CD4-positive, CD25-positive, alpha-beta regulatory T cell (primary cell): ENCODE measurements at regions not wholly inside any gene's neighbourhood (a gene's known extent, or its start where the extent isn't known, plus 50 kb on each side); places are given as distances from the start of the nearest gene placed in this dataset.

ENCODE experiments used
- ATAC-seq, 2 donors: fragments of 150-1000 bp; cut with Tn5 transposase; one replicate each; pipeline ENCODE4 v1.10.0; 2021; ENCODE audit warnings: low read depth in 2 of 2, moderate number of reproducible peaks in 2 of 2, moderate library complexity in 1 of 2
- DNase-seq, 3 donors: peaks; one replicate each; pipeline versions ENCODE4 v3.0.0 to v3.0.0-alpha.2; 2012 to 2022; ENCODE audit warnings: mixed read lengths in 1 of 3
- H3K27ac ChIP-seq: one replicate; pipeline ENCODE4 v1.7.0; 2013; ENCODE audit warnings: mild to moderate bottlenecking, low read length; ENCODE audit not compliant: insufficient read depth, poor library complexity, severe bottlenecking
- H3K27me3 ChIP-seq: one replicate; pipeline ENCODE4 v1.7.0; 2013; ENCODE audit warnings: low read length; ENCODE audit not compliant: control insufficient read depth, insufficient read depth
- H3K36me3 ChIP-seq: one replicate; pipeline ENCODE4 v1.7.0; 2013; ENCODE audit warnings: mild to moderate bottlenecking, low read length, moderate library complexity; ENCODE audit not compliant: control insufficient read depth, insufficient read depth
- H3K4me1 ChIP-seq: 2 replicates; pipeline ENCODE4 v1.7.0; 2013; ENCODE audit warnings: mild to moderate bottlenecking, low read length; ENCODE audit not compliant: insufficient read depth, control insufficient read depth, poor library complexity, severe bottlenecking
- H3K4me3 ChIP-seq: one replicate; pipeline ENCODE4 v1.7.0; 2013; ENCODE audit warnings: low read depth, mild to moderate bottlenecking, low read length, moderate library complexity
- H3K9me3 ChIP-seq, 2 experiments: 1 replicate in 1 of 2; 2 replicates in 1 of 2; pipeline ENCODE4 v1.7.0; 2013; ENCODE audit warnings: low read length in 2 of 2, mild to moderate bottlenecking in 1 of 2, moderate library complexity in 1 of 2; ENCODE audit not compliant: control insufficient read depth in 2 of 2
- H3K27ac Mint-ChIP-seq, 3 donors: one replicate each; pipeline ENCODE4 v1.8.0; 2020 to 2022; ENCODE audit warnings: mild to moderate bottlenecking in 3 of 3, mixed read lengths in 3 of 3, moderate library complexity in 2 of 3
- H3K27me3 Mint-ChIP-seq: one replicate; pipeline ENCODE4 v1.8.0; 2022; ENCODE audit warnings: mild to moderate bottlenecking, mixed read lengths
- H3K36me3 Mint-ChIP-seq: one replicate; pipeline ENCODE4 v1.8.0; 2020; ENCODE audit warnings: mixed read lengths
- H3K4me1 Mint-ChIP-seq, 4 donors: one replicate each; pipeline ENCODE4 v1.8.0; 2020 to 2022; ENCODE audit warnings: mixed read lengths in 4 of 4, mild to moderate bottlenecking in 1 of 4
- H3K4me3 Mint-ChIP-seq, 4 donors: one replicate each; pipeline ENCODE4 v1.8.0; 2020 to 2022; ENCODE audit warnings: mild to moderate bottlenecking in 4 of 4, mixed read lengths in 4 of 4, moderate library complexity in 3 of 4
- H3K9me3 Mint-ChIP-seq, 7 donors: one replicate each; pipeline ENCODE4 v1.8.0; 2020 to 2022; ENCODE audit warnings: mixed read lengths in 7 of 7, mild to moderate bottlenecking in 3 of 7, moderate library complexity in 2 of 7

DNA sequence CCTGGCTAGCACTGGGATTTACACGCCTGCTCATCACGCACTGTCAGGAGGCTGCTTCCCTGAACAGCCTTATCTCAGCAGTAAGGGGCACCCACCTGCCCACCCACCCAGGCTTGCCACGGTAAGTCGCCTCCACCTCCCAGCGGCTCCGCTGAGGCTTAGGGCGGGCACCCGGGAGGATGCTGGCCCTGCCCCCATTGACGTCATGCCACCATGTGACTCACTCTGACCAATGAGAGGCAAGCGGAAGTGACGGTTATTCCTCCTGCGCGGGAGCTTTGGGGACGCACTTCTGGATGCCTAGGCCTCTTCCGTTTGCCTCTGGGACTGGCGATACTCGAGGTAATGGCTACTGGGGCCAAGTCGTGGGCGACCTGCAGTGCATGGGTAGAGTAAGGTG is 256.8 kb downstream of the QKI start:
- peaks cover 0 to 12% (median 5%) of the 10 kb centered on the region in 4 donors for H3K4me1 Mint-ChIP-seq
- H3K4me3 Mint-ChIP-seq: no peak overlapping the region
- no peak overlapping the region for H3K27ac Mint-ChIP-seq
- no peak for DNase-seq
- Histone ChIP-seq H3K27me3 (no peaks in the 10 kb centered on the region), H3K9me3 (no peaks in the 10 kb centered on the region), H3K36me3 (no peaks in the 10 kb centered on the region), H3K27ac (no peak overlapping the region), H3K4me3 (no peak overlapping the region), H3K4me1 (no peaks in the 10 kb centered on the region)
- no peaks in the 10 kb centered on the region for H3K27me3 Mint-ChIP-seq
- H3K9me3 Mint-ChIP-seq: peaks cover 0 to 2% (median 0%) of the 10 kb centered on the region in 7 donors
- no peak for ATAC-seq
- H3K36me3 Mint-ChIP-seq: no peaks in the 10 kb centered on the region

DNA sequence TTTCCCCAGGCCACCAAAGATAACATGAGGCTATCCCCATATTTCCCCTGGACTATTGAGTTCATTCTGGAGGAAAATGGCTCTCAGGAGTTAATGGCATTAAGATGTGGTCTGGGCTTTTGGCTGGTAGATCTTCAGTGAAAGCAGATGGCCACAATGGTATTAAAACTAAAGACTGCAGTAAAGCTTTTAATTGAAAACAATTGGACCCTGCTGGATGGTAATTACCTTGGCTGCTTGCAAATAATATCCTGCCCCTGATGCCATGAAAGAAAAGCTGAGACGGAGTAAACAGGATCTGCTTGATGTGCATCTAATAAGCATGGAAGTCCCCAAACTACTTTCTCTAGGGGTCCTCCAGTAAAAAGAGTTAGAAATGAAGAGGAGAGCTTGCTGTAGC is 255.8 kb downstream of the QKI start:
- Mint-ChIP-seq H3K36me3 (no peaks in the 10 kb centered on the region), H3K27ac (no peak overlapping the region), H3K27me3 (no peaks in the 10 kb centered on the region), H3K4me3 (no peak overlapping the region), H3K9me3 (peaks cover 0 to 1% (median 0%) of the 10 kb centered on the region in 7 donors), H3K4me1 (peaks cover 0 to 12% (median 5%) of the 10 kb centered on the region in 4 donors)
- Histone ChIP-seq H3K4me1 (no peaks in the 10 kb centered on the region), H3K27ac (no peak overlapping the region), H3K36me3 (no peaks in the 10 kb centered on the region), H3K9me3 (no peaks in the 10 kb centered on the region), H3K4me3 (no peak overlapping the region), H3K27me3 (peaks cover 3% of the 10 kb centered on the region)
- ATAC-seq (no peak), DNase-seq (no peak)

DNA sequence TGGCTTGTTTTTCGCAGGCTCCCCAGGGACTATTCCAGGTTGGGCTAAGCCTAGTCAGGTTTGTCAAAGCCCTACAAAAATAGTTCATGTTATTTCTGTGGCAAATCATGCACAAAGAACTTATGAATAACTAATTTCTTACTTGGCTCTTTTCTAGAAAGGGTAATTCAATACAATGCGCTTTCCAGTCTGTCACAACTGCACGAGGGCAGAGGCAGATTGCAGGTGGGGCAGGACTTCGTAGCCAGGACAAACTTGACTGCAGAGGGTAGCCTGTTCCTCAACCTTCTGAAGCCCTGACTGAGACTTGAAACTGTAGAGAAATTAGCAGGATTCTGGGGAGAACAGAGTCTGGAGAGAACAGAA is 253.5 kb downstream of the QKI start:
- H3K4me1 Mint-ChIP-seq: peaks cover 0 to 12% (median 5%) of the 10 kb centered on the region in 4 donors
- H3K4me1 ChIP-seq: no peaks in the 10 kb centered on the region
- H3K9me3 Mint-ChIP-seq: no peaks in the 10 kb centered on the region
- no peaks in the 10 kb centered on the region for H3K36me3 Mint-ChIP-seq
- DNase-seq (no peak), ATAC-seq (no peak)
- H3K27me3 ChIP-seq: peaks cover 3% of the 10 kb centered on the region
- H3K4me3 Mint-ChIP-seq: no peak overlapping the region
- H3K27ac ChIP-seq: no peak overlapping the region
- H3K9me3 ChIP-seq: no peaks in the 10 kb centered on the region
- no peaks in the 10 kb centered on the region for H3K36me3 ChIP-seq
- no peak overlapping the region for H3K4me3 ChIP-seq
- H3K27me3 Mint-ChIP-seq: no peaks in the 10 kb centered on the region
- peak overlapping the region in 1 of 3 donors; percentile 18 for H3K27ac Mint-ChIP-seq

GRCh38 chr6:163667372-163668060 is 253.0 kb downstream of the QKI start:
- Mint-ChIP-seq H3K4me1 (peaks cover 0 to 12% (median 5%) of the 10 kb centered on the region in 4 donors), H3K9me3 (no peaks in the 10 kb centered on the region), H3K27ac (peak overlapping the region in 1 of 3 donors; percentile 18), H3K4me3 (peak overlapping the region in 2 of 4 donors; percentile 42 to 66), H3K27me3 (no peaks in the 10 kb centered on the region), H3K36me3 (no peaks in the 10 kb centered on the region)
- H3K4me3 ChIP-seq: no peak overlapping the region
- no peaks in the 10 kb centered on the region for H3K9me3 ChIP-seq
- no peak overlapping the region for H3K27ac ChIP-seq
- peaks cover 3% of the 10 kb centered on the region for H3K27me3 ChIP-seq
- ATAC-seq (peak; percentile 66 to 68), DNase-seq (peak in 1 of 3 donors; percentile 45)
- no peaks in the 10 kb centered on the region for H3K36me3 ChIP-seq
- H3K4me1 ChIP-seq: no peaks in the 10 kb centered on the region

- H3K27ac Mint-ChIP-seq: no peak overlapping the region
- H3K9me3 Mint-ChIP-seq: peaks cover 0 to 3% (median 0%) of the 10 kb centered on the region in 7 donors
- H3K4me1 Mint-ChIP-seq: peaks cover 0 to 12% (median 5%) of the 10 kb centered on the region in 4 donors
- Histone ChIP-seq H3K27ac (no peak overlapping the region), H3K9me3 (no peaks in the 10 kb centered on the region), H3K36me3 (no peaks in the 10 kb centered on the region), H3K4me3 (no peak overlapping the region), H3K27me3 (peaks cover 3% of the 10 kb centered on the region), H3K4me1 (no peaks in the 10 kb centered on the region)
- no peaks in the 10 kb centered on the region for H3K36me3 Mint-ChIP-seq
- H3K4me3 Mint-ChIP-seq: no peak overlapping the region
- H3K27me3 Mint-ChIP-seq: no peaks in the 10 kb centered on the region
- DNase-seq (no peak), ATAC-seq (no peak)
Measured at GRCh38 chr6:163665464-163665863, 250.9 kb downstream of the QKI start.

GRCh38 chr6:163663575-163663974 is 249.1 kb downstream of the QKI start:
- Mint-ChIP-seq H3K4me3 (no peak overlapping the region), H3K27ac (no peak overlapping the region)

DNA sequence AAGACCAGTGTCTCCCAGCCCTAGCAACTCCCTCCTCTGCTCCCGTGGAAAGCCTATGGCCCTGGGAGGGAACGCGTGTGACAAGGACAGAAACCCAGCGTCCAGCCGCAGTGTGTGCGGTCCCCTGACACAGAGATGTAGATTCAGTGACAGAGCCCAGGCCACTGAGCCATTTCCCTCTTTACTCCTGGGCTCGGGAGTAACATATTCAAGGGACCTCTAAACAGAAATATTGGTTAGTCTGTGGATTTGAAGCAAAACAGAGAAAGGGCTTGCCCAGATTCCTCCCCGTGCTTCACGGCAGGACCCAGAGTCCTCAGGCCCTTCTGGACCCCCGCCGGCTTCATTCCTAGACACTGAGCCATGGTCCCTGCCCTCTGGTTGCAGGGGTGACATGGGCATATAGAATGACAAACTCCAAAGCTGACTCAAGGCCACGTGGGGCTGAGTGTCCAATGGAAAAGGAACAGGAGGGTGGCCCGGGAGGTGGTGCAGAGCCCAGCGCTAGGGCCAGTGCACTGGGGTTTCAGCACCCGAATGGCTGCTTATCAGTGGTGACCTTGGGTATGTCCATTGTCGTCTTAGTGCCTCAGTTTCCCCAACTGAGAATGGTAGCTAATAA is 248.2 kb downstream of the QKI start:
- Histone ChIP-seq H3K36me3 (no peaks in the 10 kb centered on the region), H3K4me3 (no peak overlapping the region), H3K9me3 (no peaks in the 10 kb centered on the region), H3K27ac (no peak overlapping the region), H3K27me3 (peaks cover 6% of the 10 kb centered on the region), H3K4me1 (no peaks in the 10 kb centered on the region)
- Mint-ChIP-seq H3K4me3 (no peak overlapping the region), H3K27ac (no peak overlapping the region), H3K36me3 (no peaks in the 10 kb centered on the region), H3K4me1 (peaks cover 0 to 10% (median 5%) of the 10 kb centered on the region in 4 donors), H3K27me3 (no peaks in the 10 kb centered on the region), H3K9me3 (peaks cover 0 to 3% (median 0%) of the 10 kb centered on the region in 7 donors)
- no peak for DNase-seq
- ATAC-seq: no peak

More at GRCh38 chr6:163663575-163663974, 249.1 kb downstream of the QKI start:
- no peak overlapping the region for H3K27ac ChIP-seq
- Mint-ChIP-seq H3K27me3 (no peaks in the 10 kb centered on the region), H3K4me1 (peaks cover 0 to 12% (median 5%) of the 10 kb centered on the region in 4 donors), H3K36me3 (no peaks in the 10 kb centered on the region), H3K9me3 (peaks cover 0 to 3% (median 0%) of the 10 kb centered on the region in 7 donors)
- H3K27me3 ChIP-seq: peaks cover 6% of the 10 kb centered on the region
- H3K9me3 ChIP-seq: no peaks in the 10 kb centered on the region
- DNase-seq (no peak), ATAC-seq (no peak)
- H3K4me1 ChIP-seq: no peaks in the 10 kb centered on the region
- no peak overlapping the region for H3K4me3 ChIP-seq
- H3K36me3 ChIP-seq: no peaks in the 10 kb centered on the region

DNA sequence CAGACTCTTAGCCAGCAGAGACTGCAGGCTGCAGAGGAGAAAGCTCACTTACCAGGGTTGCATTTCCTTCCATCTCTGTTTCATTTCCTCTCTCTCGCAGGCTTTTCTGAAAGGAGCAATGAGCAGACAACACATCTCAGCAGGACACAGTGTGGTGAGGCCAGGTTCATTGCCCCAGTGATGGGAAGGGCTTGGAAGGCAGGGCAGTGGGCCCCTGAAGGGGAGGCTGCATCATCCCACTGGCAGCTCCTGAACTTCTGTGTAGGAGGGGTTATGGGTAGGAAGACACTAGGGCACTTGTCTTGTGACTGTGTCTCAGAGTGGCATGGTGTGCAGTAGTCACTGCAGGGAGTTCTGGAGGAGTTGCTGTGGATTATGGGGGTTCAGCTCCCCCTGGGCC is 246.8 kb downstream of the QKI start:
- Mint-ChIP-seq H3K36me3 (no peaks in the 10 kb centered on the region), H3K27me3 (no peaks in the 10 kb centered on the region), H3K9me3 (peaks cover 0 to 3% (median 0%) of the 10 kb centered on the region in 7 donors), H3K4me3 (no peak overlapping the region), H3K27ac (no peak overlapping the region), H3K4me1 (no peaks in the 10 kb centered on the region)
- DNase-seq (peak in 1 of 3 donors; percentile 5), ATAC-seq (no peak)
- Histone ChIP-seq H3K4me3 (no peak overlapping the region), H3K9me3 (no peaks in the 10 kb centered on the region), H3K4me1 (no peaks in the 10 kb centered on the region), H3K36me3 (no peaks in the 10 kb centered on the region), H3K27me3 (peaks cover 6% of the 10 kb centered on the region), H3K27ac (no peak overlapping the region)
